C1 segment of cervical spinal cord (tissue), 14 donors: ENCODE measurements at regions not wholly inside any gene's neighbourhood (a gene's known extent, or its start where the extent isn't known, plus 50 kb on each side); places are given as distances from the start of the nearest gene placed in this dataset.

Experiments
- DNase-seq, 14 donors: peaks; one replicate each; lab custom pipeline; 2025; lab: John Stamatoyannopoulos, UW

DNA sequence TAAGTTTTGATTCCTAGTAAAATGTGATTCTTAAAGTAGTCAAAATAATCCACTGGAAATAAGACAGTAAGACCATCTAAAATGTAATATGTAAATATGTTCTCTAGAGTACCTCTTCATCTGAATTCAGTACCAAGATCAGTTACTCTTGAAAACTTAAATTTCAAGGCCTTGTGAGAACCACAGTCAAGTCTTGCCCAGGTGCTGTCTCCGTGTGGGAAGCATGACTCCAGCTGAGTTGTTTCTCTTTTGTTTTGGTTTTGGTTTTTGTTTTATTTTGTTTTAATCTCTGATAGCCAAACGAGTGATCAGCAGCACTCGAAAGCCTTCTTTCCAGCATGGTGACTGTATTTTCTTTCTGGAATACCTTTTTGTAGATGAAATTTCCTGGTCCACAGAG lies 907.0 kb downstream of the KCNJ18 start:
- DNase-seq = no peak

DNA sequence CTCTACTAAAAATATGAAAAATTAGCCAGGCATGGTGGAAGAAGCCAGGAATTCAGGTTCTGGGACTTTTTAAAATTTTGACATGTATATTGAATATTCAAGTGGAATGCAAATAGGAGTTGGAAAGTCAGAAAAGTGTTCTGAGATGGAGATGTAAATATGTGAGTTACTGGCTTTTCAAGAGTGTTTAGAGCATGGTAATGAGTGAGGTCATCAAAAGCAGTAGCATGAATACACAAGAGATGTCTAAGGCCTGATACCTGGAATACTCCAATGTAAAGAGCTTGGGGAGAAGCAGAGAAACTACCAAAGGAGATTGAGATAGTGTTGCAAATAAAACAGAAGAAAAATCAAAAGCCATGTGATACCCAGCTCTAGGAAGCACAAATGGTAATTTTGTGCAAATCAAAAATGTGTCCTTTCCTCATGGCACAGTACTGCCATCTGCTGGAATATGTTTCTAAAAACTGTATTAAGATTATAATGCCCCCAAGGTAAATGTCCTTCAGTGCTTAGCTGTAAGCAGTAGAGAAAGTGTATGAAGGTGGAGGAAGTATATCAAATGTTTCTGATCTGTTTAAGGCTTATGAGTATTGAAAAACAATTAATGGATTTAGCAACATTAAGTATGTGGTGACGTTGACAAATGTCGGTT lies 908.4 kb downstream of the KCNJ18 start:
- peak in 1 of 14 donors; percentile 11 for DNase-seq
